HEK293 (cell line): ENCODE measurements at regions not wholly inside any gene's neighbourhood (a gene's known extent, or its start where the extent isn't known, plus 50 kb on each side); places are given as distances from the start of the nearest gene placed in this dataset.

Source experiments
- CTCF ChIP-seq: fragments of 450-650 bp; formaldehyde crosslinking; IDR thresholded peaks from 2 replicates; pipeline ENCODE4 v1.5.1; 2016; ENCODE audit warnings: missing biosample characterization, missing genetic modification characterization
- TCF7L2 ChIP-seq: IDR thresholded peaks from 2 replicates; pipeline ENCODE4 v1.6.1; 2011; ENCODE audit warnings: low read depth, mild to moderate bottlenecking, inconsistent platforms, low read length, moderate library complexity, borderline replicate concordance
- TSHZ1 ChIP-seq: fragments of 450-650 bp; formaldehyde crosslinking; IDR thresholded peaks from 2 replicates; pipeline ENCODE4 v1.5.1; 2016; ENCODE audit warnings: missing biosample characterization, missing genetic modification characterization, borderline replicate concordance
- ZBTB1 ChIP-seq: fragments of 450-650 bp; formaldehyde crosslinking; IDR thresholded peaks from 2 replicates; pipeline ENCODE4 v1.5.1; 2016; ENCODE audit warnings: missing biosample characterization, missing genetic modification characterization
- ZNF184 ChIP-seq: fragments of 450-650 bp; IDR thresholded peaks from 2 replicates; pipeline ENCODE4 v1.5.1; 2018; ENCODE audit warnings: missing biosample characterization, mild to moderate bottlenecking, missing genetic modification characterization
- ZNF274 ChIP-seq, 2 experiments: fragments of 200-500 bp in 1 of 2; fragments of 450-650 bp in 1 of 2; sonication (Bioruptor generic) in 1 of 2; formaldehyde crosslinking in 1 of 2; IDR thresholded peaks; 2 replicates each; pipeline versions ENCODE4 v1.5.1 to v1.6.1; 2014 to 2016; ENCODE audit warnings: borderline replicate concordance in 1 of 2, inconsistent platforms in 1 of 2, low read length in 1 of 2, missing biosample characterization in 1 of 2, missing genetic modification characterization in 1 of 2
- ZNF391 ChIP-seq: fragments of 450-650 bp; formaldehyde crosslinking; IDR thresholded peaks from 2 replicates; pipeline ENCODE4 v1.5.1; 2016; ENCODE audit warnings: low read depth, missing biosample characterization, missing genetic modification characterization, borderline replicate concordance
- ZNF792 ChIP-seq: fragments of 450-650 bp; formaldehyde crosslinking; IDR thresholded peaks from 2 replicates; pipeline ENCODE4 v1.5.1; 2016; ENCODE audit warnings: missing biosample characterization, missing genetic modification characterization
- TF ChIP-seq, protein P1 (sequence below): fragments of 450-650 bp; formaldehyde crosslinking; IDR thresholded peaks from 2 replicates; pipeline ENCODE4; 2016; ENCODE audit warnings: missing biosample characterization, missing genetic modification characterization

DNA sequence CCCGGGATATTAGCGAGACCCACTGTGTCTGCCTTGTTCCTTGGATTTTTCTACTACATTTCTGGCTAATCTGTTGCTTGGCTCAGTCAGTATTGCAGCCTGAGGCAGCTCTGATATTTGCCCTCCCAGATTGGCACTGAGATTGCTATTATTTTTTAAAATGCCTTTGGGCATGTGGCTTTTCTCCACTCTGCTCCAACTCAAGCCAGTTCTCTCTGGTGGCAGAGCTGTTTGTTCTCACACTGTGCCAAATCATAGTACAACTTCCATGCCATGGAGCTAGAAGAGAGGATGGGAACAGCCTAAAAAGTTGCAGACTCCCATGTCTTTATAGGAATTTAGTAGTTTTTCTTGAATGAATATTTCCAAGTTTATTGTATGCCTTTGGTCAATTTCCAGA, 155.9 kb upstream of the ATP10B start:
- TF ChIP-seq CTCF, result no peak
- no peak for TF ChIP-seq ZNF184 (tag by site-specific recombination)
- TF ChIP-seq TCF7L2, result no peak
- TF ChIP-seq, protein P1, sequence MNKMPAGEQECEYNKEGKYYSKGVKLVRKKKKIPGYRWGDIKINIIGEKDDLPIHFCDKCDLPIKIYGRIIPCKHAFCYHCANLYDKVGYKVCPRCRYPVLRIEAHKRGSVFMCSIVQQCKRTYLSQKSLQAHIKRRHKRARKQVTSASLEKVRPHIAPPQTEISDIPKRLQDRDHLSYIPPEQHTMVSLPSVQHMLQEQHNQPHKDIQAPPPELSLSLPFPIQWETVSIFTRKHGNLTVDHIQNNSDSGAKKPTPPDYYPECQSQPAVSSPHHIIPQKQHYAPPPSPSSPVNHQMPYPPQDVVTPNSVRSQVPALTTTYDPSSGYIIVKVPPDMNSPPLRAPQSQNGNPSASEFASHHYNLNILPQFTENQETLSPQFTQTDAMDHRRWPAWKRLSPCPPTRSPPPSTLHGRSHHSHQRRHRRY, result no peak
- no peak for TF ChIP-seq TSHZ1 (tag by site-specific recombination)
- no peak for TF ChIP-seq ZNF792 (tag by site-specific recombination)
- TF ChIP-seq ZNF274 (IDR thresholded peaks at IDR 0.05; ENCODE audit: low read length), result no peak
- TF ChIP-seq ZNF274 (tag by site-specific recombination; IDR thresholded peaks at IDR 0.05; ENCODE audit: borderline replicate concordance), result no peak
- TF ChIP-seq ZNF391 (tag by site-specific recombination), result no peak
- TF ChIP-seq ZBTB1 (tag by site-specific recombination), result no peak
